ENCODE measurements at regions not wholly inside any gene's neighbourhood (a gene's known extent, or its start where the extent isn't known, plus 50 kb on each side); places are given as distances from the start of the nearest gene placed in this dataset.
"Not testable (repeated sequence)": the region's sequence is repeated elsewhere in the genome, so short reads cannot be mapped to it uniquely, and the experiment has no call there.

DNA sequence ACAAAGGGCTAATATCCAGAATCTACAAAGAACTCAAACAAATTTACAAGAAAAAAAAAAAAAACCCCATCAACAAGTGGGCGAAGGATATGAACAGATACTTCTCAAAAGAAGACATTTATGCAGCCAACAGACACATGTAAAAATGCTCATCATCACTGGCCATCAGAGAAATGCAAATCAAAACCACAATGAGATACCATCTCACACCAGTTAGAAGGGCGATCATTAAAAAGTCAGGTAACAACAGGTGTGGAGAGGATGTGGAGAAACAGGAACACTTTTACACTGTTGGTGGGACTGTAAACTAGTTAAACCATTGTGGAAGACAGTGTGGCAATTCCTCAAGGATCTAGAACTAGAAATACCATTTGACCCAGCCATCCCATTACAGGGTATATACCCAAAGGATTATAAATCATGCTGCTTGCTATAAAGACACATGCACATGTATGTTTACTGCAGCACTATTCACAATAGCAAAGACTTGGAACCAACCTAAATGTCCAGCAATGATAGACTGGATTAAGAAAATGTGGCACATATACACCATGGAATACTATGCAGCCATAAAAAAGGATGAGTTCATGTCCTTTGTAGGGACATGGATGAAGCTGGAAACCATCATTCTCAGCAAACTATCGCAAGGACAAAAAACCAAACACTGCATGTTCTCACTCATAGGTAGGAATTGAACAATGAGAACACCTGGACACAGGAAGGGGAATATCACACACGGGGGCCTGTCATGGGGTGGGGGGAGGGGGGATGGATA is 222.4 kb upstream of the RUNX1 start:
- DNase-seq = not testable (repeated sequence)

- no peak for DNase-seq
These were observed 219.7 kb upstream of the RUNX1 start for GRCh38 chr21:35268817-35269216.

- no peak for DNase-seq
These were observed 219.2 kb upstream of the RUNX1 start for GRCh38 chr21:35268261-35268660.

DNA sequence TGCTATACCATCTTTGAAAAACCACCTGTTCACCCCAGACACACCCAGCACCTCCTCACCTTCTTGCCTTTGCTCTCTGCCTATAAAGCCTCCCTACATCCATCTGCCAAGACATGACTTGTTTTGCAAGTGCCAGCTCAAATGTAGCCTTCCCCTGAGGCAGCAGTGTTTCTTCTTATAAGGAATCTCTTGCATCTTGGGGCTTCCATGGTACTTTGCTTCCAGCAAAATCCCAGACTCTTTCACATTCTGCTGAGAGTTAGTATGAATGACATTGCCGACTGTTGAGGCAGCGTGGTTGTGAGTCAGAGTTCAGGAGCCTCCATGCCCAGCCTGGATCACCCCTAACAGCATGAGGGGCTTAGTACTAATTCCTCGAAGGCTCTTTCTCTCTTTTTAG is 217.4 kb upstream of the RUNX1 start:
- no peak for DNase-seq

GRCh38 chr21:35265170-35265877 is 216.2 kb upstream of the RUNX1 start:
- no peak for DNase-seq

DNA sequence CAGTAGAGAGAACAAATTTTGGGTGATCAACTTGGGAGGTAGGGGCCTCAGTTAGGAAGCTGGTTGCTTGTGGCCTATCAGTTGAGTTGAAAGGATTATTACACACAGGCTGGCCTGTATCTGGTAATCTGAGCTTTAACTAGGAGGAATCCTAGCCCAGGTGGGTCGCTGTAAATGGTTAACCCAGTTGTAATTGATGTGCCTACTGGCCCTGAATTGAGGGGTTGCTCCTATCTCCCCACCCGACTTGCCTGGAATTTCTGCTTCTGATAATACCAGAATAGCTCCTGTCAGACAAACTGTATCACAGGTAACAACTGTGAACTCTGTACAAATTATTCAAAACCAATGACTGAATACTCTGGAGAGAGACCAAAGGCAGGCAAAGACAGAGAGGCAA is 210.4 kb upstream of the RUNX1 start:
- DNase-seq = no peak

GRCh38 chr21:35258521-35258920 is 209.4 kb upstream of the RUNX1 start:
- DNase-seq = no peak

- no peak for DNase-seq
These were observed 208.3 kb upstream of the RUNX1 start for GRCh38 chr21:35257413-35257812.

DNA sequence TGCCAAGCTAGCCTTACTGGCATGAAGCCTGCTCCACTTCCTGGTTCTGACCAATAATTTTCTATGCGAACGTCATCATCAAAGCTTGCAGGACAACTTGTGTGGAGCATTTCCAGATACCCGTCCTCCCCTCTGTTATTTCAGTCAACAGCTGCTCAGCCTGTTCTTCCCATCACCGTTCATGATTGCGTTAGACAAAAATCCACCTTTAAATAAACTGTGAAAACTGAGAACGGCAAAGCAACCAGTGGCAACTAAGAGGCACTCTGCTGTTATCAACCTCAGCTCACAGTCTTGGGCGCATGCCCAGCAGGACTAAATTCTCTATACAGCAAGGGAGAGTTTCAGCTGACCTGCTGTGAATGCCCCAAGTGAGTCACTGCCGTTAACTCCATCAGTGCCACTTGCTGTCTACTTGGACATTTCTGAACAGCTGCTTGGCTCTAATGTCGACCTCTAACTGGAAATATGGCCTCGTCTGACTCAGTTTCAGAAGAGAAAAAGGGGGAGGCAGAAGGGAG is 207.4 kb upstream of the RUNX1 start:
- no peak for DNase-seq

DNA sequence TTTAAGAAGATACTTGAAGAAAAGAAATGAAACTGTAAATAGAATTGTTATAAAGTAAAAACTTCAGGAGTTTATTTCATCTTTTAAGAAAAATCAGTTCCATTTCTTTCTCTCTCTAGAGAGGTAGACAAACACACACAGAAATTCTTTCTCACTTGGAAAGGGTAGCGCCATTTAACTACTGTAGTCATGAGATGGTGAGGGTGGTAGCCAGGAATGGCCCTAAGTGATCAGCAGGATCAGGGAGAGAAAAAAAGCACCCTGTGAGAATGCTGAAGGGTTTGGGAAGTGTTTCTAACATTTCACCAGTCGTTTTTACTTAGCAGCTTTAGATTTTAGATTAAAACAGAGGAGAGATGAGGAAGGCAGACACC is 205.7 kb upstream of the RUNX1 start:
- no peak for DNase-seq

DNA sequence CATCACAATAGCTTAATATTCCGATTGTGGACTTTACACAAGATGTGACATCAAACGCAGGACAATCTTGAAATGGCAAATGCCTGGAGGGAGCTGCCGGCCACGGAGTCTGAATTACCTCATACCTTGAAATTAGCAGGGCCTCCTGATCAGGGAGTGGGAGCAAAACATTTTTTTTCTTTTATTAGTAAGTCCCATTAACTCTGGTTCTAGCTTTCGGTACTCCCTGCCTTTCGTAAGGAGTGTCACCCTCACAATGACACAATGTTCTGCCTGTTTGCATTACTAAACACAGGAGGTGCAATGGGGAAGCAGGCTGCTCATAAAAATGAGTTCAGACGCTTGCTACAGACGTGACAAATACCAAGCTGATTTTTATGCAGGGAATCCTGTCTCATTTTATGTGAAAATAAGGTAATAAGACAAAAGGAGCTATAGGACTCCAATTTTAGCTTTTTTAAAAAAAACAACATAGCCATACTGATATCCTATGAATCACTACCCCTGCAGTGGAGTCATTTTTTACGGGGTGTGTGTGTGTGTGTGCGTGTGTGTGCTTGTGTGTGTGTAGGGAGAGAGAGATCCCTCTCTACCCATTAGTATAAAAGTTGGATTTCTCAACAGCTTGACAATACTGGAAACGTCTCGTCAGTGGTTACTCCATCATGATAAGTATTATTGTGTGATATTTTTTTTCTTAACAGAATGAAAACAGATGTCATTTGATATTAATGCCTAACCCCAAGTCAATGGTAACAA is 205.1 kb upstream of the RUNX1 start:
- DNase-seq = no peak

GRCh38 chr21:35252831-35253230 is 203.7 kb upstream of the RUNX1 start:
- DNase-seq = no peak

DNA sequence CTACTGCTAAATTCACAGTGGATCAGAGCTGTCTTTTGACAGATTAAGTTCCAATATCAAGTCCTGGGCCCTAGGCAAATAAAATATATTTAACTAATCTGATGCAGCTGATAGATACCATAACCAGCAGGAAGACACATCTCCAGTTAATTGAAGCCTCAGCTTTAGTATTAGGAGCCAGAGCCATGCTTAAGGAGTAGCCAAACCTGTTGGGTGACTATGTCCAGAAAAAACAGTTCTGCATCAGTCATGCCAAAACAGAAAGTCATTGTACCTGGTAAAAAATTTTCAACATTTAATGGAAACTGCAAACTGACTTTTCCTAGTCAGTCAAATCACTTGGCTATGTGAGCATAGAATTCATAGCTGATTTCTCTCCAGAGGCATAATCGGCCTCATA is 200.5 kb upstream of the RUNX1 start:
- DNase-seq = no peak

GRCh38 chr21:35245879-35246278 is 196.8 kb upstream of the RUNX1 start:
- DNase-seq = no peak

DNA sequence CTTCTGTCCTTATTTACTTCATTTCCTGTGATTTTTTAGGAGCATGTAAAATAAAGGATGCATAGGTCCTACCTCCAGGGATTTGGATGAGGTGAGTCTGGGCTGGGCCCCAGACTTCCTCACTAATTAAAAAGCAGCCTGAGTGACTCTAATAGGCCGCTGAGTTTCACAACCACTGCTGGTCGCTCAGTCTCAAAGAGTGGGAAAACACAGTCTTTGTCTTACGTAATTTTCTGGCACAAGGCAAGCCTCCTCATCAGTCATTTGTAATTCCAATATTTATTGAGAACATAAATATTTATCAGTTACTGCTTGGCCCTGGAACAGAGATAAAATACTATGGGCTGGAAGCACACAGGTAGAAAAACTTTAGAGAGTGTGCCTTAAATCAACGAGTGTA is 195.4 kb upstream of the RUNX1 start:
- DNase-seq = no peak

- DNase-seq = no peak
These were observed 194.1 kb upstream of the RUNX1 start for GRCh38 chr21:35243171-35243570.

- no peak for DNase-seq
These were observed 190.7 kb upstream of the RUNX1 start for GRCh38 chr21:35239811-35240219.

- DNase-seq = no peak
These were observed 189.0 kb upstream of the RUNX1 start for GRCh38 chr21:35238119-35238518.

GRCh38 chr21:35237287-35237686 is 188.2 kb upstream of the RUNX1 start:
- DNase-seq = no peak

DNA sequence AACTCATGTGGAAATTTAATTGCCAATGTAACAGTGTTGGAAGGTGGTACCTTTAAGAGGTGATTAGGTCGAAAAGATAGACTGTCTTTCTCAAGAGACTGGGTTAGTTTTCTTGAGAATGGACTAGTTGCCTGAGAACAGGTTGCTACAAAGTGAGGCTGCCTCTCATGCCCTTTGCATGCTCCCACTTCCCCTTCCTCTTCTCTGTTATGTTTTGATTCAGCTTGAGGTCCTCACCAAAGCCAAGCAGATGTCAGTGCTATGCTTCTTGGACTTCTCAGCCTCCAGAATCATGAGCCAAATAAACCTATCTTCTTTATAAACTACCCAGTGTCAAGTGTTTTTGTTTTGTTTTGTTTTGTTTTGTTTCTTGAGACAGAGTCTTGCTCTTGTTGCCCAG is 187.0 kb upstream of the RUNX1 start:
- DNase-seq = no peak

DNA sequence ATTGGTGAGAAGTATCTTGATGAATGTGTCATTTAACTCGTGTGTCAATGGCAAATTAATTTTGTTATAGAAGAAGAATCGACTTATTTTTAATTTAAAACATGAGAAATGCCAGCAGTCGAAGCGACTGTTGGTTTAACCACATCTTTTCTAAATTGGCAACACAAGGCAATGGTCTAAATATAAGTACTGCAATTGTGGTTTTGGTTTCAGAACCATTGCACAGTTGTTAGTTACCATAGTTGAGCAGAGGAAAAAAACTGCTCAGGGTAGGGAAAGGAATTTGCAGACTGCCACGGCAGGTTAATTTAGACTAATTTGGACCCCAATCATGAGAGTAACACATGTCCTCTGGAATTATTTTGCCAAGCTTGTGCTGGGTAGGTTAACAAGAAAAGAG is 185.6 kb upstream of the RUNX1 start:
- DNase-seq = no peak

DNA sequence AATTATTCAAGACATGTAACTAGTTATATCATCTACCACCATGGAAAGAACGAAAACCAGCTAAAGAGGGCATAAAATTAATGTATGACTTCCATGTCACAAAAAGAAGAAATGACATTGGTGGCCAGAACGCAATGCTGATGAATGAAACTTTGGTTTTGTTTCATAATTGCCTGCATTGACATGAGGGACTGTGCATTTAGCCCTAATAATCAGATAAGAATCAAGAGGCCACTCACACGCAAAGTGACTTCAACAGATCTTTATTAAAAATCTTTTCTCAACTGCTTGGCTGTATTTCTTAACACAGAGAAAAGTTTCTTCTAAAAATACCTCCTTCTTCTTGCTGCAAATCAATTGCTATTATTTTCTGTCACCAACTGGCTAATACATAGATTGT is 184.7 kb upstream of the RUNX1 start:
- DNase-seq = no peak

DNA sequence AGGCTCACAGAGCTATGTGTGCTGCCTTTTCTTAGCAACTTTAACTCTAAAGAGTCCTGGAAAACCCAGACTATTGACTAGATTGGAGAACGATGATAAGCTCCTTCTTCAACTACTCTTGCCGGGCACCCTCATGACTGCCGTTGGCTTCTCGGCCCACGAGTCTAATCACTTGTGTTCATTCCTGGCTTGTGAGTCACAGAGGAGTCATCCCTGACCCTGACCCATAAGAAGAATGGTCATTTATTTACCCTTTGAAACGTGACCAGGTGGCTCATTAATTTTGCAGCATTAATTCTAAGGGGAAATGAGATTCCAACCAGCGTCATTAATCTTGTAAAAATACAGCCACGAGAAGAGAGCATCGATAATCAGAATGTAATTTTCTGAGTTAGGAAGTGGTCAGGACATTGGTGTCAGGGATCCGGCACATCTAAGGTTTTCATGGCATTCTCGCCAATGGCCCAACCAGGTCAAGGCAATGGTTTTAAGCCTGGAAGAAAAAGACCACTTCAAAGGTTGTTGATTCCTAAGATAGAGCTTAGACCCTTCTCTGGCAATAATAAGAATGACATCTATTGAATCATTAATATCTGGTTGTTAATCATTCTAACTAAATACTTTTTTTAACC is 183.6 kb upstream of the RUNX1 start:
- DNase-seq = no peak

Data from activated CD4-positive, CD25-positive, alpha-beta regulatory T cell treated with anti-CD3 and anti-CD28 coated beads, Interleukin-2, amount 50 U/mL, for 72 hours (primary cell).